ENCODE measurements at regions not wholly inside any gene's neighbourhood (a gene's known extent, or its start where the extent isn't known, plus 50 kb on each side); places are given as distances from the start of the nearest gene placed in this dataset.
"Not testable (repeated sequence)": the region's sequence is repeated elsewhere in the genome, so short reads cannot be mapped to it uniquely, and the experiment has no call there.

- Mint-ChIP-seq H3K4me1 (no peaks in the 10 kb centered on the region), H3K27me3 (ENCODE audit: low read depth in 2 of 2) (no peaks in the 10 kb centered on the region), H3K9me3 (peaks cover 5 to 10% of the 10 kb centered on the region in 2 donors), H3K36me3 (no peaks in the 10 kb centered on the region), H3K4me3 (no peak overlapping the region), H3K27ac (no peak overlapping the region)
- intact Hi-C loops (cut with micrococcal nuclease), result no loop called here
- no peak overlapping the region for H3K27ac ChIP-seq (ENCODE audit: low read length)
- no peaks in the 10 kb centered on the region for H3K27me3 ChIP-seq (ENCODE audit: control insufficient read depth, insufficient read depth, low read length)
- no peak for TF ChIP-seq CTCF (IDR thresholded peaks at IDR 0.05)
- ATAC-seq (no peak), DNase-seq (no peak)
- no peaks in the 10 kb centered on the region for H3K4me1 ChIP-seq (ENCODE audit: control insufficient read depth, insufficient read depth, low read length)
- H3K4me3 ChIP-seq (ENCODE audit: low read length), result no peak overlapping the region
- no peaks in the 10 kb centered on the region for H3K36me3 ChIP-seq (ENCODE audit: control insufficient read depth, insufficient read depth, low read length)
- no peaks in the 10 kb centered on the region for H3K9me3 ChIP-seq (ENCODE audit: control insufficient read depth, insufficient read depth, low read length)
Measured at GRCh38 chr5:153365547-153365946, 124.9 kb upstream of the GRIA1 start.

GRCh38 chr5:153367466-153367865, 123.0 kb upstream of the GRIA1 start:
- Mint-ChIP-seq H3K4me3 (no peak overlapping the region), H3K27ac (no peak overlapping the region), H3K36me3 (no peaks in the 10 kb centered on the region), H3K9me3 (peaks cover 5 to 10% of the 10 kb centered on the region in 2 donors), H3K4me1 (no peaks in the 10 kb centered on the region), H3K27me3 (ENCODE audit: low read depth in 2 of 2) (no peaks in the 10 kb centered on the region)
- ATAC-seq (no peak), DNase-seq (no peak)
- 100% methylated on average over 2 of the region's 3 CpGs for WGBS (ENCODE audit: insufficient coverage)
- Histone ChIP-seq H3K9me3 (ENCODE audit: control insufficient read depth, insufficient read depth, low read length) (no peaks in the 10 kb centered on the region), H3K27ac (ENCODE audit: low read length) (no peak overlapping the region), H3K4me1 (ENCODE audit: control insufficient read depth, insufficient read depth, low read length) (no peaks in the 10 kb centered on the region), H3K4me3 (ENCODE audit: low read length) (no peak overlapping the region), H3K36me3 (ENCODE audit: control insufficient read depth, insufficient read depth, low read length) (no peaks in the 10 kb centered on the region), H3K27me3 (ENCODE audit: control insufficient read depth, insufficient read depth, low read length) (no peaks in the 10 kb centered on the region)
- intact Hi-C loops (cut with micrococcal nuclease), result no loop called here
- TF ChIP-seq CTCF (IDR thresholded peaks at IDR 0.05), result no peak

GRCh38 chr5:153372425-153373129, 117.9 kb upstream of the GRIA1 start:
- intact Hi-C loops (cut with micrococcal nuclease), result no loop called here
- Mint-ChIP-seq H3K4me3 (no peak overlapping the region), H3K27me3 (ENCODE audit: low read depth in 2 of 2) (no peaks in the 10 kb centered on the region), H3K9me3 (peaks cover 3 to 4% of the 10 kb centered on the region in 2 donors), H3K36me3 (no peaks in the 10 kb centered on the region), H3K4me1 (no peaks in the 10 kb centered on the region), H3K27ac (no peak overlapping the region)
- WGBS (ENCODE audit: insufficient coverage), result 56% methylated on average over 4 of the region's 6 CpGs
- H3K27ac ChIP-seq (ENCODE audit: low read length), result no peak overlapping the region
- no peak for TF ChIP-seq CTCF (IDR thresholded peaks at IDR 0.05)
- ATAC-seq (no peak), DNase-seq (no peak)
- H3K4me3 ChIP-seq (ENCODE audit: low read length), result no peak overlapping the region
- no peaks in the 10 kb centered on the region for H3K36me3 ChIP-seq (ENCODE audit: control insufficient read depth, insufficient read depth, low read length)
- no peaks in the 10 kb centered on the region for H3K27me3 ChIP-seq (ENCODE audit: control insufficient read depth, insufficient read depth, low read length)
- no peaks in the 10 kb centered on the region for H3K9me3 ChIP-seq (ENCODE audit: control insufficient read depth, insufficient read depth, low read length)
- no peaks in the 10 kb centered on the region for H3K4me1 ChIP-seq (ENCODE audit: control insufficient read depth, insufficient read depth, low read length)

- H3K27ac Mint-ChIP-seq, result no peak overlapping the region
- H3K4me1 Mint-ChIP-seq, result no peaks in the 10 kb centered on the region
- H3K27ac ChIP-seq (ENCODE audit: low read length), result no peak overlapping the region
- H3K27me3 Mint-ChIP-seq (ENCODE audit: low read depth in 2 of 2), result no peaks in the 10 kb centered on the region
- no peaks in the 10 kb centered on the region for H3K27me3 ChIP-seq (ENCODE audit: control insufficient read depth, insufficient read depth, low read length)
- no peak for DNase-seq
- ATAC-seq, result no peak
- H3K4me1 ChIP-seq (ENCODE audit: control insufficient read depth, insufficient read depth, low read length), result no peaks in the 10 kb centered on the region
- no peaks in the 10 kb centered on the region for H3K36me3 Mint-ChIP-seq
- no peak overlapping the region for H3K4me3 Mint-ChIP-seq
- no peaks in the 10 kb centered on the region for H3K36me3 ChIP-seq (ENCODE audit: control insufficient read depth, insufficient read depth, low read length)
- H3K9me3 Mint-ChIP-seq, result peaks cover 3 to 4% of the 10 kb centered on the region in 2 donors
- H3K9me3 ChIP-seq (ENCODE audit: control insufficient read depth, insufficient read depth, low read length), result no peaks in the 10 kb centered on the region
- TF ChIP-seq CTCF (IDR thresholded peaks at IDR 0.05), result no peak
- H3K4me3 ChIP-seq (ENCODE audit: low read length), result no peak overlapping the region
- intact Hi-C loops (cut with micrococcal nuclease), result no loop called here
- WGBS (ENCODE audit: insufficient coverage), result 95% methylated on average over 1 of the region's 4 CpGs
Measured at GRCh38 chr5:153373130-153373498, 117.4 kb upstream of the GRIA1 start.

- H3K27me3 Mint-ChIP-seq (ENCODE audit: low read depth in 2 of 2); H3K4me1 ChIP-seq (ENCODE audit: control insufficient read depth, insufficient read depth, low read length); ATAC-seq; intact Hi-C loops (cut with micrococcal nuclease); H3K27me3 ChIP-seq (ENCODE audit: control insufficient read depth, insufficient read depth, low read length); H3K36me3 ChIP-seq (ENCODE audit: control insufficient read depth, insufficient read depth, low read length); H3K4me3 Mint-ChIP-seq; DNase-seq; H3K9me3 ChIP-seq (ENCODE audit: control insufficient read depth, insufficient read depth, low read length); H3K27ac Mint-ChIP-seq; H3K4me3 ChIP-seq (ENCODE audit: low read length); H3K36me3 Mint-ChIP-seq; H3K4me1 Mint-ChIP-seq; H3K27ac ChIP-seq (ENCODE audit: low read length); H3K9me3 Mint-ChIP-seq: not testable (repeated sequence)
- 92% methylated on average over 10 of the region's 10 CpGs for WGBS (ENCODE audit: insufficient coverage)
Measured at GRCh38 chr5:153381630-153382029, 108.8 kb upstream of the GRIA1 start.

Measured in natural killer cell (primary cell).